Sigmoid colon (tissue), 6 donors: ENCODE measurements at regions not wholly inside any gene's neighbourhood (a gene's known extent, or its start where the extent isn't known, plus 50 kb on each side); places are given as distances from the start of the nearest gene placed in this dataset.

Experiments
- DNase-seq: peaks from one replicate; pipeline ENCODE4 v3.0.0-alpha.2; 2019
- H3K27ac ChIP-seq, 4 donors: fragments of 200-600 bp; sonication (generic); one replicate each; pipeline ENCODE4 v1.5.1; 2016 to 2019; ENCODE audit warnings: mild to moderate bottlenecking in 1 of 4
- H3K27me3 ChIP-seq, 3 donors: fragments of 200-600 bp; sonication (generic); one replicate each; pipeline ENCODE4 v1.5.1; 2019; ENCODE audit warnings: mild to moderate bottlenecking in 1 of 3
- H3K36me3 ChIP-seq, 4 donors: fragments of 200-600 bp; sonication (generic); one replicate each; pipeline ENCODE4 v1.5.1; 2016 to 2019
- H3K4me1 ChIP-seq, 4 donors: fragments of 200-600 bp; sonication (generic); one replicate each; pipeline ENCODE4 v1.5.1; 2017 to 2019
- H3K4me3 ChIP-seq, 4 donors: fragments of 200-600 bp; sonication (generic); one replicate each; pipeline ENCODE4 v1.5.1; 2017 to 2019; ENCODE audit warnings: mild to moderate bottlenecking in 2 of 4, moderate library complexity in 1 of 4
- H3K9me3 ChIP-seq, 4 donors: fragments of 200-600 bp in 3 of 4; sonication (generic) in 3 of 4; one replicate each; pipeline versions ENCODE4 v1.5.1 to v1.6.1; 2013 to 2019
- EP300 ChIP-seq, 4 donors: sonication (generic); formaldehyde crosslinking; IDR thresholded peaks; one replicate each; pipeline ENCODE4 v1.6.1; 2017; ENCODE audit warnings: antibody characterized with exemption in 4 of 4
- POLR2A ChIP-seq, 2 donors: fragments of 450-650 bp; IDR thresholded peaks; one replicate each; pipeline ENCODE4 v1.6.1; 2016; ENCODE audit warnings: antibody characterized with exemption in 2 of 2, mild to moderate bottlenecking in 2 of 2, moderate library complexity in 2 of 2
- POLR2AphosphoS5 ChIP-seq, 4 donors: sonication (generic); formaldehyde crosslinking; IDR thresholded peaks; one replicate each; pipeline ENCODE4 v1.6.1; 2017; ENCODE audit warnings: antibody characterized with exemption in 4 of 4
- WGBS, 2 donors: extraction: QIAGEN DNeasy Blood & Tissue Kit; methylation state at CpG; one replicate each; pipeline ENCODE4 v1.1.7; 2013; 5-methylcytosine and 5-hydroxymethylcytosine counted together
- intact Hi-C: fragments of 100-400 bp; cut with DNase I; formaldehyde crosslinking; loops from one replicate; pipeline ENCODE4 v1.15.1; 2023
- TF ChIP-seq, protein P1 (sequence below), 4 experiments: fragments of 450-650 bp in 3 of 4; fragments of 200-600 bp in 1 of 4; IDR thresholded peaks; one replicate each; pipeline ENCODE4 v1.5.1; 2016 to 2019; ENCODE audit warnings: antibody characterized with exemption in 4 of 4, mild to moderate bottlenecking in 3 of 4, moderate library complexity in 2 of 4
- donor health status: healthy with polysubstance abuse.
- donor health status: healthy.

DNA sequence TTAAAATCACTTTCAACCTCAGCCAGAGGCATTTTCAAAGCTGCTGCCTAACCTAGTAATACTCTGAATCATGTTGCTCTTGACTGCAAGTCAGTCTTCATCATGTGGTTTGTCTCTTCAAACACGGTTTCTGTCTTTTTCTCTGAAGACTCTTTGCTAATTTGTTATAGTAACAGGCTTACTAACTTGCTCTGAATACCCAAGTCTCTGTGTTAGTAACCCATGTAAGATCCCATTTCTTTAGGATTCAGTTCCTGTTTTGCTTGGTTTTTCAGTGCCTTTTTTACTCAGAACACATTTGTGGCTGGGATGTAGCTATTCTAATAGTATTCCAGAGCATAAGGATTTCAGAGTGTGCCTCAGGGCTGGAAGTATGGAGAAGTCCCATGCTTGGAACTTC lies 1450.6 kb upstream of the IGFBP7 start:
- DNase-seq = no peak
- no peaks in the 10 kb centered on the region for H3K36me3 ChIP-seq
- no peaks in the 10 kb centered on the region for H3K4me1 ChIP-seq
- TF ChIP-seq POLR2AphosphoS5 (IDR thresholded peaks at IDR 0.05) = no peak
- TF ChIP-seq POLR2A (IDR thresholded peaks at IDR 0.05) = no peak
- TF ChIP-seq, protein P1, sequence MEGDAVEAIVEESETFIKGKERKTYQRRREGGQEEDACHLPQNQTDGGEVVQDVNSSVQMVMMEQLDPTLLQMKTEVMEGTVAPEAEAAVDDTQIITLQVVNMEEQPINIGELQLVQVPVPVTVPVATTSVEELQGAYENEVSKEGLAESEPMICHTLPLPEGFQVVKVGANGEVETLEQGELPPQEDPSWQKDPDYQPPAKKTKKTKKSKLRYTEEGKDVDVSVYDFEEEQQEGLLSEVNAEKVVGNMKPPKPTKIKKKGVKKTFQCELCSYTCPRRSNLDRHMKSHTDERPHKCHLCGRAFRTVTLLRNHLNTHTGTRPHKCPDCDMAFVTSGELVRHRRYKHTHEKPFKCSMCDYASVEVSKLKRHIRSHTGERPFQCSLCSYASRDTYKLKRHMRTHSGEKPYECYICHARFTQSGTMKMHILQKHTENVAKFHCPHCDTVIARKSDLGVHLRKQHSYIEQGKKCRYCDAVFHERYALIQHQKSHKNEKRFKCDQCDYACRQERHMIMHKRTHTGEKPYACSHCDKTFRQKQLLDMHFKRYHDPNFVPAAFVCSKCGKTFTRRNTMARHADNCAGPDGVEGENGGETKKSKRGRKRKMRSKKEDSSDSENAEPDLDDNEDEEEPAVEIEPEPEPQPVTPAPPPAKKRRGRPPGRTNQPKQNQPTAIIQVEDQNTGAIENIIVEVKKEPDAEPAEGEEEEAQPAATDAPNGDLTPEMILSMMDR (IDR thresholded peaks at IDR 0.05) = no peak
- TF ChIP-seq EP300 (IDR thresholded peaks at IDR 0.05) = no peak
- intact Hi-C loops = no loop called here
- no peak overlapping the region for H3K27ac ChIP-seq
- H3K4me3 ChIP-seq = no peak overlapping the region
- no peaks in the 10 kb centered on the region for H3K9me3 ChIP-seq
- H3K27me3 ChIP-seq = no peaks in the 10 kb centered on the region
- 65 to 66% methylated on average over 1 of the region's 1 CpG for WGBS, 2 donors

DNA sequence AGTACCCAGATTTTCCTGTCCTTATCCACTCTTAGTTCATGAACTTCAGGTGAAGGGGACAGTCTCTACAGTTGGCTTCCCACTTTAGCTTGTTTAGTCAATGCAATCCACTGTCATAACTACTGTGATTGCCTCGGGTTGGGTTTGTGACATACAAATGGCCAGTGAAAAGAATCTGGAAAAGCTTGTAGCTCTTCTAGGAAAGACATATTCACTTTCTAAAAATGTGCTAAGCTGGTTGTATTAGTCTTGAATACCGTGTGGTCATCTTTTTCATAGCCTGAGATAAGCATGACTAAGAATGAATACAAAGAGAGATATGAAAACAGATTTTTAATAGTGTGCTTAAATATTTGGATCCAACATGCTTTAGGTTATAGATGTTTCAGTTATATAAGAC lies 1443.5 kb upstream of the IGFBP7 start:
- intact Hi-C loops = no loop called here
- DNase-seq = no peak
- no peak for TF ChIP-seq POLR2A (IDR thresholded peaks at IDR 0.05)
- no peak for TF ChIP-seq POLR2AphosphoS5 (IDR thresholded peaks at IDR 0.05)
- TF ChIP-seq, protein P1 (IDR thresholded peaks at IDR 0.05) = no peak
- no peak for TF ChIP-seq EP300 (IDR thresholded peaks at IDR 0.05)
- no peaks in the 10 kb centered on the region for H3K4me1 ChIP-seq
- H3K4me3 ChIP-seq = no peak overlapping the region
- 57 to 76% methylated on average over 2 of the region's 2 CpGs for WGBS, 2 donors
- no peak overlapping the region for H3K27ac ChIP-seq
- H3K36me3 ChIP-seq = no peaks in the 10 kb centered on the region
- H3K9me3 ChIP-seq = no peaks in the 10 kb centered on the region
- no peaks in the 10 kb centered on the region for H3K27me3 ChIP-seq

DNA sequence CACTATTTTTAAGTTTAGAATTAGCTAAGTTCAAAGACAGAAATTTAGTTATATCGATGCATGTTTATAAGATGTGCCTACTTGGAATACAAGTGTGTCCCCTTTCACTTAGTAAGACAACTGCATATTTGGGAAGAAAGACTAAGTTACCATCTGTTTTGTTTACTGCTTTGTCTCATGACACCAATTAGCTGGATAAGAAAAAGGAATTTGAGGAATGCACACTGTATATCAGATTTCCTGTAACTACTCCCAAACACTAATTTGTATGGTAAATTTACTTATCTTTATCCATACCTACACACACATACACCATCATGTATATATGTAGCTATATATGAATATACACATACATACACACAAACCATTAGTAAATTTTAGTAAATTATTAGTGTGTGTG lies 1442.8 kb upstream of the IGFBP7 start:
- DNase-seq = no peak
- Histone ChIP-seq H3K27ac (no peak overlapping the region), H3K4me1 (no peaks in the 10 kb centered on the region), H3K9me3 (no peaks in the 10 kb centered on the region), H3K4me3 (no peak overlapping the region), H3K27me3 (no peaks in the 10 kb centered on the region), H3K36me3 (no peaks in the 10 kb centered on the region)
- TF ChIP-seq EP300 (IDR thresholded peaks at IDR 0.05) (no peak), POLR2AphosphoS5 (IDR thresholded peaks at IDR 0.05) (no peak), POLR2A (IDR thresholded peaks at IDR 0.05) (no peak)
- TF ChIP-seq, protein P1 (IDR thresholded peaks at IDR 0.05) = no peak
- 80 to 88% methylated on average over 1 of the region's 1 CpG for WGBS, 2 donors
- intact Hi-C loops = no loop called here

GRCh38 chr4:58551676-58552075 lies 1441.5 kb upstream of the IGFBP7 start:
- DNase-seq = no peak
- no peaks in the 10 kb centered on the region for H3K9me3 ChIP-seq
- H3K4me3 ChIP-seq = no peak overlapping the region
- intact Hi-C loops = no loop called here
- no peaks in the 10 kb centered on the region for H3K4me1 ChIP-seq
- TF ChIP-seq POLR2AphosphoS5 (IDR thresholded peaks at IDR 0.05) = no peak
- TF ChIP-seq POLR2A (IDR thresholded peaks at IDR 0.05) = no peak
- TF ChIP-seq, protein P1 (IDR thresholded peaks at IDR 0.05) = no peak
- no peak for TF ChIP-seq EP300 (IDR thresholded peaks at IDR 0.05)
- no peaks in the 10 kb centered on the region for H3K36me3 ChIP-seq
- H3K27me3 ChIP-seq = no peaks in the 10 kb centered on the region
- H3K27ac ChIP-seq = no peak overlapping the region

DNA sequence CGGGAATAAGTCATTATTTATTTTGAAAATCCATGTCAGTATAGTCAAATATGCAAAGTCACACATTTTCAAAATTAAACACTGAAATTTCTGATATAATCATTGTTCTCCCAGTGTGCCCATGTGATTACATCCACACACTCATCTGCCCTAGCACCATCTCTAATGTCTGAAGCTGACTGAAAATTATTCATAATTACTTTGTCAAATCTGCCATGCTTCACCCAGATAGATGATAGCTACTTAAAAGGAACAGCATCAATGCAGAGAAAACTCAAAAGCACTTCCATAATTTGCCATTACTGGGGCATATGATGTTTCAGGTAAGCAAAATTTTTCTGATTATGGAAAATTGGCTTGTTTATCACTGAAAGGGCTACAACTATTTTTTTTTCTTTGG lies 1433.3 kb upstream of the IGFBP7 start:
- no peaks in the 10 kb centered on the region for H3K9me3 ChIP-seq

More for the DNA sequence above, 1433.3 kb upstream of the IGFBP7 start:
- H3K27me3 ChIP-seq = no peaks in the 10 kb centered on the region
- WGBS, 2 donors = 73 to 77% methylated on average over 1 of the region's 1 CpG
- intact Hi-C loops = no loop called here
- no peak overlapping the region for H3K4me3 ChIP-seq
- no peaks in the 10 kb centered on the region for H3K36me3 ChIP-seq
- H3K4me1 ChIP-seq = no peaks in the 10 kb centered on the region
- no peak for DNase-seq
- H3K27ac ChIP-seq = no peak overlapping the region
- TF ChIP-seq EP300 (IDR thresholded peaks at IDR 0.05) (no peak), POLR2AphosphoS5 (IDR thresholded peaks at IDR 0.05) (no peak), POLR2A (IDR thresholded peaks at IDR 0.05) (no peak)
- TF ChIP-seq, protein P1 (IDR thresholded peaks at IDR 0.05) = no peak
